ENCODE measurements at regions not wholly inside any gene's neighbourhood (a gene's known extent, or its start where the extent isn't known, plus 50 kb on each side); places are given as distances from the start of the nearest gene placed in this dataset.
"Not testable (repeated sequence)": the region's sequence is repeated elsewhere in the genome, so short reads cannot be mapped to it uniquely, and the experiment has no call there.

DNA sequence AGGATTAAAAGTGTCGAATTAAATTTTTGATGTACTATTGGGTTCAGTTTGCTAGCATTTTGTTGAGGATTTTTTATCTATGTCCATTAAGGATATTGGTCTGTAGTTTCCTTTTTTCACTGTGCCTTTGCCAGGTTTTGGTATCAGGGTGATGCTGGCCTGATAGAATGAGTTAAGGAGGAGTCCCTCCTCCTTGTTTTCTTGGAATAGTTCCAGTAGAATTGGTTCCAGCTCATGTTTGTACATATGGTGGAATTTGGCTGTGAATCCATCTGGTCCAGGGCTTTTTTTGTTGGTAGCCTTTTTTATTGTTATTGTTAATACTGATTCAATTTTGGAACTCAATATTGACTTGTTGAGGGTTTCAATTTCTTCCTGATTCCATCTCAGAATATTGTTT lies 141.8 kb downstream of the SIM1 start:
- DNase-seq: no peak

DNA sequence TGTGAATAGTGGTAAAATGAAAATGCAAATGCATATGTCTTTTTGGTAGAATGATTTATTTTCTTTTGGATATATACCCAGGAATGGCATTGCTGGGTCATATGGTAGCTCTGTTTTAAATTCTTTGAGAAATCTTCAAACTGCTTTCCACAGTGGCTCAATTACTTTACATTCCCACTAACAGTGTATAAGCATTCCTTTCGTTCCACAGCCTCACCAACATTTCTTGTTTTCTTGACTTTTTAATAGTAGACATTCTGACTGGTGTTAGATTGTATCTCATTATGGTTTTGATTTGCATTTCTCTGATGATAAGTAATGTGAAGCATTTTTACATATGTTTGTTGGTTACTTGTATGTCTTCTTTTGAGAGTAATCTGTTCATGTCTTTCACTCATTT lies 144.0 kb downstream of the SIM1 start:
- no peak for DNase-seq

GRCh38 chr6:100317031-100317430 lies 147.7 kb downstream of the SIM1 start:
- no peak for DNase-seq

DNA sequence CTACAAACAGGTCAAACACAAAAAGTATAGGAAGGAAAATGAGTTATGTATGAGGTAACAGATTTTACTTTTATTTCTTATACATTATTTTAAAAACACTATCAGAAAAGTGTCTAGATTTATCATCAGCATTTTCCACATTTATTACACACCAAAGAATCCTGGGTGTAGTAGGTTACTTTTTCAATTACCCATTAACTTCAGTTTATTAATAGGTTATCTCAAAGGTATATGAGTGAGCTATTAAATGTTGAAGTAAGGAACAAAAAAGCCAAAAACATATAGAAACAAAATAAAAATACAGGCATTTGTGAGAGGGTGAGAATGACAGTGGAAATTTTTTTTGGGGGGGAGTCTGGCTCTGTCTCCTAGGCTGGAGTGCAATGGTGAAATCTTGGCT lies 150.5 kb downstream of the SIM1 start:
- no peak for DNase-seq

GRCh38 chr6:100311707-100312251 lies 152.9 kb downstream of the SIM1 start:
- DNase-seq: no peak

DNA sequence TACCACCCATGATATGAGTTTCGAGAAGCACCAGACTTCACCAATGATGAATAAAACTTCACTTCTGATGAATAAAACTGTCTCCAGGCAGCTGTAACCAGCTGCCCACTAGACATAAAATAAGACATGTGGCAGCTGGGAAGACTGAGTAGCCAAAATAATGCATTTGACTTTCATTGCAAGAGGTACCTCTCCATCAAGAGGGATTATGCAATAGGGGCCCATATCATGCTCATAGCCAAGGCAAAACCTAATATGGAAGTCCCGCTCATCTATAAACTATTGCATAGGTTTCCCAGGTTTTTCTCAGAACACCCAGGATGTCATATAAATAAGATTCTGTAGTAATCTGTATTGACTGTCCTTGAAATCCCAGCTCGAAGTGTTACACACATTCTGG lies 155.5 kb downstream of the SIM1 start:
- DNase-seq: no peak

- DNase-seq: no peak
Observed at GRCh38 chr6:100307561-100307960, 157.2 kb downstream of the SIM1 start.

GRCh38 chr6:100305209-100305869 lies 159.4 kb downstream of the SIM1 start:
- DNase-seq: no peak

GRCh38 chr6:100304575-100304974 lies 160.1 kb downstream of the SIM1 start:
- DNase-seq: no peak

DNA sequence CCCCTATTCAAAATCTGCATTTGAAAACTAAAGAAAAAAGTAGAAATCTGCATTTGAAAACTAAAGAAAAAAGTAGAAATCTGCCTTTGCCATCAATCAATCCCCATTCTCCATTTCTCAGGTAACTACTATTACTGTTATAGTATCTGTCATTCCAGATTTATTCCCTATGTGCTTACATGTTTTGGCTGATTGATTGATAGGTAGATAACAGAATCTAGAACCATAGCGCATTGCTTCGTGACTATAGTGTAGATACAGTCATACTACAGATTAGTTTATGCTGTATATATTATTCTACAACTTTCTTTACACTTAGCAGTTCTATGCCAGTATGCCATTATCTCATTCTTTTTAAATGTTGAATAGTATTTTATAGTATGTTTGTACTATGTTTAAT lies 163.0 kb downstream of the SIM1 start:
- no peak for DNase-seq

GRCh38 chr6:100300221-100300736 lies 164.4 kb downstream of the SIM1 start:
- no peak for DNase-seq

- no peak for DNase-seq
Observed at GRCh38 chr6:100296810-100297544, 167.7 kb downstream of the SIM1 start.

DNA sequence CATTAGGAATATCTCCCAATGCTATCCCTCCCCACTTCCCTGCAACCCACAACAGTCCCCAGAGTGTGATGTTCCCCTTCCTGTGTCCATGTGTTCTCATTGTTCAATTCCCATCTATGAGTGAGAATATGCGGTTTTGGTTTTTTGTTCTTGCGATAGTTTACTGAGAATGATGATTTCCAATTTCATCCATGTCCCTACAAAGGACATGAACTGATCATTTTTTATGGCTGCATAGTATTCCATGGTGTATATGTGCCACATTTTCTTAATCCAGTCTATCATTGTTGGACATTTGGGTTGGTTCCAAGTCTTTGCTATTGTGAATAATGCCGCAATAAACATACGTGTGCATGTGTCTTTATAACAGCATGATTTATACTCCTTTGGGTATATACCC lies 169.5 kb downstream of the SIM1 start:
- DNase-seq: not testable (repeated sequence)

DNA sequence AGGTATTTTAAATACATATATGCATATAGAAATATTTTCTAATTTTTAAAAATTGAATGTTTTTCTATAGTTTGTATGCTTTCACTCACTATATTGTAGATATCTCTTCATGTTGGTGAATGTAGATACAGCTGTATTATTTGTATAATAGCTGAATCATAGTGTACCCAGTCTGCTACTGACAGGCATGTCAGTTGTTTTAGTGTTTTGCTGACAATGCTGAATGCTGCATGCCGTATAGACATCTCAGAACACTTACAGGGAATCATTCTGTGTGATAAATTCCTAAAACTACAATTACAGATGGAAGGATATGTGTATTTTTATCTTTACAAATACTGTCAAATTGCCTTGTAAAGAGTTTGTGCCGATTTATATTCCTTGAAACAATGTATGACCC lies 175.4 kb downstream of the SIM1 start:
- DNase-seq: no peak

DNA sequence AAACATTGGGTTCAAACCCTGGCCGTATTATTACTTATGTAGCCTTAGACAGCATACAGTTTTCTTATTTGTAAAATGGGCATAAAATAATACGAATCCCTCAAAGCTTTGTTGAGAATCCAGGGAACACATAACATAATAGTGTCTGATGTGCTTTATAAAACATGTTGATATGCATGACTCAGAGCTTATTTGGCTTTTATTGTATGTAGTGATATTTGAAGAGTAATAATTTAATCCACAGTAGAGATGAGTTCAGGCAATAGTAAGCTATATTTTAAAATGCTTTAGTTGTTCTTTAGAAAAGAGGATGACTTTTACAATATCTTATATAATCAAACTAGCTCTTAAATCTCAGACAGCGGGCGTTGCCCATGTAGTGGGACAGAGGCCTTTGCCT lies 176.4 kb downstream of the SIM1 start:
- no peak for DNase-seq

- no peak for DNase-seq
Observed at GRCh38 chr6:100283285-100283684, 181.4 kb downstream of the SIM1 start.

DNA sequence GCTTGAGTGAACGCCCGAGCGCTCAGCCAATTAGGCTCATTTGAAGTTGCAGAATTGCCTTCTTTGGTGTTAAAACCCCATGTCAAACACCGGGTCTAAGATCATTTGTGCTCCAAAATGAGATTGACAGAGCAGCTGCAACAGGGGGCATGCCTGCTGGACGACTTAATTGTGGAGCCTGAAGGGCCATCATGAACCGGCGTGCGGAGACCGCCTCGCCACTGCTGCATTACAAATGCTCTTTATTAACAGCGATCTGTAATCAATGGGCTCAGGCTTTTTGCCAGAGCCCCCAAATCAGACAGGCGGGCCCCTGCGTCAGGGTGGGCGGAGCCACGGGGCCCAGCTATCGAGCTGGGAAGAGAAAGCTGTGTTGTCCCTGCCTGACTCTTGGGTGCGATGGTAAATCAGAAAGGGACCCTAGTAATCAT lies 183.2 kb downstream of the SIM1 start:
- no peak for DNase-seq

DNA sequence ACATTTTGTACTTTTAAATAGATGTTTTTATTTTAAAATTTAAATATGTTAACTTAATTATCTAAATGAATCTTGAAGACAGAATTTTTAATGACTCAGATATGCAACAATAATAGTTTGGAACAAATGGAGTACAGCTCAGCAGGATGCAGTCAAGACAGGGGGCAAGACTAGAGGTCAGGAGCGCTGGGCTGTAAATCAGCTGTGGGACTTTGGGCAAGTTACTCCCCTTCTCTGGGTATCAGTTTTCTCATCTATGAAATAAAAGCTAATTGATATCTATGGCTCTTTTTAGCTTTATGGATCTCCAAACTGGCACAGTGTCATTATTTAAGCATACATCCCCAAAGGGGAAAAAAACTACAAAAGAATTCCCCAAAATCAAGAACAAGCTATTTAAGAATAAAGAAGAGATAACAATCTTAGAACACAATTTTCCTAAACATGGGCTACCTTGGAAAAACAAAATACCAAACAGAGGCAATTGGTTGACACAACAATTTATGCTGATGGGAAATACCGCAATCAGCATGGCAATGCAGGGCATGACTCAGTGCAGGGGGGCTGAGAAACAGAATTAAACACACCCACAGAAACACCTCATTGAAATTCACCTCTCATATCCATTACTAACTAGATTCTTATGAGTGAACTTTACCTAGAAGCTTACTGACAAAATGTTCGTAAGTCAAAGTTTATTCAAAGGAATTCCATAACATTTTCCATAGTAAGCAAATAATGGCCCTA lies 188.2 kb downstream of the SIM1 start:
- DNase-seq: no peak

GRCh38 chr6:100274147-100274546 lies 190.6 kb downstream of the SIM1 start:
- DNase-seq: no peak

- no peak for DNase-seq
Observed at GRCh38 chr6:100271625-100272024, 193.1 kb downstream of the SIM1 start.

- DNase-seq: no peak
Observed at GRCh38 chr6:100271202-100271601, 193.5 kb downstream of the SIM1 start.

- no peak for DNase-seq
Observed at GRCh38 chr6:100269189-100269588, 195.5 kb downstream of the SIM1 start.

DNA sequence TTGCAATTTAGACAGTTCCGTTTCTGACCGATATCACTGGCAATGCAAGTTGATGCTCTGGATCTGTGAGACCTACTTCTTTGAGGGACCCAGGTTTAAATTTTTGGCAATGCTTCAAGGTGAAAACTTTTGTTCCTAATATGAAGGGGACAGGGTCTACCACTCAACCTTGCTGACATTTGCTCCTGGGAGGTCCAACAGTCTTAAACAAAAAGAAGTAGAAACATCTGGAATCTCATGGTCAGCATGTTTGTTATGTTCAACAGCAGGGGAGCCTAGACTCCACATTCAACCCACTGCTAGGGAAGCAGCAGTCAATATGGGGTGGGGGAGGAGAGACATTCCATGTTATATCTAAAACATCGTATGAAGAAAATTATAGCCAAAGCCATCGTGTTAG lies 196.4 kb downstream of the SIM1 start:
- no peak for DNase-seq

All from C1 segment of cervical spinal cord (tissue), 14 donors.